8988T (cell line): ENCODE measurements at regions not wholly inside any gene's neighbourhood (a gene's known extent, or its start where the extent isn't known, plus 50 kb on each side); places are given as distances from the start of the nearest gene placed in this dataset.
"Not testable (repeated sequence)": the region's sequence is repeated elsewhere in the genome, so short reads cannot be mapped to it uniquely, and the experiment has no call there.

Experiments
- DNase-seq: peaks from one replicate; pipeline ENCODE4 v3.0.0; 2011

DNA sequence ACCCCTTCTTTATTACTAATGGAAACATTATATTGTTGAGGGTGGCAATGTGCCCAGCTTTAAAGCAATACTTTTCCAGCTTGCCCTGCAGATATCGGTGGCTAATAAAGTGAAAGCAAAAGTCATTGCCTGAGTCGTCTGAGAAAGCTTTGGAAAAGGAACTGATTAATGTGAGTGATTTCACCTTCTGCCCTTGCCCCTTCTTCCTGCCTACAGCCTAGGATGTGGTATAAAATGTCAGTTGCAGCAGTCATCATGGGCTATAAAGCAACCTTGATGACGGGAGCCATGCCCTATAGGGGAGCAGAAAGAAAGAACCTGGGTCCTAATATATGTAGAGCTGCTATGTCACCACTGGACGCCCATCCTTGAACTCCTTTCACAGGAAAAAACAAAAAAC lies 132.4 kb upstream of the USP9X start:
- no peak for DNase-seq

- no peak for DNase-seq
Observed at GRCh38 chrX:40953369-40953768, 131.9 kb upstream of the USP9X start.

DNA sequence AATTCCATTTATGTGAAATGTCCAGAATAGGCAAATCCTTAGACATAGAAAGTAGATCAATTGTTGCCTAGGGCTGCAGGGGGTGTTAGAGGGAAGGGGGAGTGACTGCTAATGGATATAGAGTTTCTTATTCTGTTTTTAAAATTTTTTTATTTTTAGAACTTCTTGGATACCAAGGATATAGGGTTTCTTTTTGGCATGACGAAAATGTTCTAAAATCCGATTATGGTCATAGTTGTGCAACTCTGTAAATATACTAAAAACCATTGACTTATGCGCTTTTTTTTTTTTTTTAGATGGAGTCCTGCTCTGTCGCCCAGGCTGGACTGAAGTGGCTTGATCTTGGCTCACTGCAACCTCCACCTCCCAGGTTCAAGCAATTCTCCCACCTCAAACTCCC lies 125.2 kb upstream of the USP9X start:
- DNase-seq = no peak

GRCh38 chrX:40962793-40963407 lies 122.3 kb upstream of the USP9X start:
- DNase-seq = no peak

GRCh38 chrX:40964008-40964407 lies 121.2 kb upstream of the USP9X start:
- no peak for DNase-seq

DNA sequence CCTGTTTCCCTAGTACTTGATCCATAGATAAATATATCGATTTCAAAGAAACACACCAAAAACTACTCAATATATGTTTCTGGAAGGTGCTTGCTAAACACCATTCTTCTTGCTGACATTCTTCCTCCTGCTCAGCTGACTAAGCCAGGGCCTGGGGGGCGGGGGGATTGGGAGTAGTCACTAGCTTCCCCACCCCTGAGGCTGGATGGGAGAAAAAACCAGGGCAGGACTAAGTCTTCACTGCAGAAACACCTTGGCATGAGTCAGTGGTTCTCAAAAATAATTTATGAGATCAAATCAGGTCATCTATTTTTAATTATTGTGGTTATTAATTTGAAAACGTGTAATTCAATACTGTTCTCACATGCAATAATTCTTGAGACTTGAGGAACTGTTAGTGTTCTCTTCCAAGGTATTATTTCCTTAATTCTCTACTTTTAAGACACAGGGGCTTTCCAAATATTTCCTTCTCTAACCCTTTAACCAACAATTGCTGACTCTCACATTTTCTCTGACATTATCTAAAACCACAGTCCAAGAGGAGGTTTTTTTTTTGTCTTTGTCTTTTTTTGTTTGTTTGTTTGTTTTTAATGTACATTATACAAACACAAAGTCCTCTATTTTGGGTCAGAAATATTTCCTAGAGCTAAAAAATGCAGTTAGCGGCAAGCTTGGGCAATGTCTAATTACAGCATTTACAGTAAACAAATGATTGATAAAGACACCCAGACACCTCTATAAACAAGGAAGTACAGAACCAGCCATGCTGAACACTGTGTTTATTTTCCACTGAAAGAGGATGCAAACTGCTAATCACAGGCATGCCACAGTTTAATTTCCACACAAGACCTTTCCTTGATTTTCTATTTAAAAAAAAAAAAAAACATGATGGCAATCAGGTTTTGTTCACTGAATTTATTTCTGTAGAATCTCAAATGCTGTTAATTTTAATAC lies 120.3 kb upstream of the USP9X start:
- DNase-seq = no peak

GRCh38 chrX:40966213-40966820 lies 118.9 kb upstream of the USP9X start:
- DNase-seq = no peak

DNA sequence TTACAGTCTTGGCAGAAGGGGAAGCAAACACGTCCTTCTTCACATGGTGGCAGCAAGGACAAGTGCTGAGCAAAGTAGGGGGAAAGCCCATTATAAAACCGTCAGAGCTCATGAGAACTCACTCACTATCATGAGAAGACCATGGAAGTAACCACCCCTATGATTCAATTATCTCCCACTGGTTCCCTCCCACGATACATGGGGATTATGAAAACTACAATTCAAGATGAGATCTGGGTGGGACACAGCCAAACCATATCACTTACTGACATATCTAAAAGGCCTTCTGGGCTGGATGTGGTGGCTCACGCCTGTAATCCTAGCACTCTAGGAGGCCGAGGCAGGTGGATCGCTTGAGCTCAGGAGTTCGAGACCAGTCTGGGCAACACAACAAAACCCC lies 117.1 kb upstream of the USP9X start:
- DNase-seq = no peak

DNA sequence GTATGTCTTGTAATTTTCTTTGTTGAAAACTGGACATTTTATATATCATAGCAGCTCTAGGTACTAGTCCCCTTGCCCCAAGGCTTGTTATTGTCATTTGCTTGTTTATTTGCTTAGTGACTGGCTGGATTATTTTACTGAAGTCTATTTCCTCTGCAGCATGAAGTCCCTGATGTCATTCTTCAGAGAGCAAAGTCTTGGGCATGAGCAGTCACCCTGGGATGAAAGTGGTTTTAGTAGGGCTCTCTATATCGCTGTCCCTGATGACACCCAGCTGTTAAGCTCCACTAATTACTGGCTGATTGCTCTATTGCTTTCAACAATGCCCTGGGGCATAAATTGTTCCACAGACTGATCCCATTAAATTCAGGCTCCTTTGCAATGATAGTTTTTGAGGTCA lies 113.5 kb upstream of the USP9X start:
- no peak for DNase-seq

DNA sequence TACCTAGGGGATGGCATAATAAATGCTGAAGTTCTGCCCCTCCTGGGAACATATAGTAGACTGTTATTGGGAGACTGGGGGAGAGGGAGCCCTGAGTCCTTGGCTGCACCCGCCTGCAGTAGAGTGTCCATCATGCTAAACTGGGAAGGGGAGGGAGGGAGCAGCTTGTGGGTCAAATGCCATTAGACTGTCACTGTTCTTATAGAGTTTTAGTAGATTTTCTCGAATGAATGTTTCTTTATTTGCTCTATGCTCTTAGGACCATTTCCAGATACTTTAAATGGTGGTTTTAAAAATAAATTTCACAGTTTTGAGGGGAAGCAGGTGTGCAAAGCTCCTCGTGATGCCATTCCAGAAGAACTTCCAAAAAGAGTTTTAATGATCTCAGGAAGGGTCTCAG lies 111.6 kb upstream of the USP9X start:
- DNase-seq = no peak

- DNase-seq = no peak
Observed at GRCh38 chrX:40975951-40976350, 109.3 kb upstream of the USP9X start.

- no peak for DNase-seq
Observed at GRCh38 chrX:40976981-40977380, 108.3 kb upstream of the USP9X start.

DNA sequence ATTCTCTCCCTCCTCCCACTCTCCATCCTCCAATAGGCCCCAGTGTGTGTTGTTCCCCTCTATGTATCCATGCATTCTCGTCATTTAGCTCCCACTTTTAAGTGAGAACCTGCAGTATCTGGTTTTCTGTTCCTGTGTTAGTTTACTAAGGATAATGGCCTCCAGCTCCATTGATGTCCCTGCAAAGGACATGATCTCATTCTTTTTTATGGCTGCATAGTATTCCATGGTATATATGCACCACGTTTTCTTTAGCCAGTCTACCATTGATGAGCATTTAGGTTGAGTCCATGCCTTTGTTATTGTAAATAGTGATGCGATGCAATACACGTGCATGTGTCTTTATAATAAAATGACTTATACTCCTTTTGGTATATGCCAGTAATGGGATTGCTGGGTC lies 100.3 kb upstream of the USP9X start:
- no peak for DNase-seq

GRCh38 chrX:40987413-40987812 lies 97.8 kb upstream of the USP9X start:
- DNase-seq = no peak

DNA sequence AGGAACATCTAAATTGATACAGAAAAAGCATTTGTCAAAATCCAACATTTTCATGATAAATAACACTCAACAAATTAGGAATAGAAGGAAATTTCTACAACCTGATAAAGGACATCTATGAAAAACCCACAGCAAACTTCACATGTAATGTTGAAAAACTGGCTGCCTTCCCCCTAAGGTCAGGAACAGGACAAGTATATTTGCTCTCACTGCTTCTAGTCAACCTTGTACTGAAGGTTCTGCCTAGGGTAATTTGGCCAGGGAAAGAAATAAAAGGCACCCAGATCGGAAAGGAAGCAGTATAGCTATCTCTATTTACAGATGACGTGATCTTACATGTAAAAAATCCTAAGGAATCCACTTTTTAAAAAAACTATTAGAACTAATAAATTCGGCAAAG lies 97.1 kb upstream of the USP9X start:
- DNase-seq = no peak

- not testable (repeated sequence) for DNase-seq
Observed at GRCh38 chrX:40993395-40993794, 91.8 kb upstream of the USP9X start.

GRCh38 chrX:40996886-40997530 lies 88.2 kb upstream of the USP9X start:
- DNase-seq = no peak

DNA sequence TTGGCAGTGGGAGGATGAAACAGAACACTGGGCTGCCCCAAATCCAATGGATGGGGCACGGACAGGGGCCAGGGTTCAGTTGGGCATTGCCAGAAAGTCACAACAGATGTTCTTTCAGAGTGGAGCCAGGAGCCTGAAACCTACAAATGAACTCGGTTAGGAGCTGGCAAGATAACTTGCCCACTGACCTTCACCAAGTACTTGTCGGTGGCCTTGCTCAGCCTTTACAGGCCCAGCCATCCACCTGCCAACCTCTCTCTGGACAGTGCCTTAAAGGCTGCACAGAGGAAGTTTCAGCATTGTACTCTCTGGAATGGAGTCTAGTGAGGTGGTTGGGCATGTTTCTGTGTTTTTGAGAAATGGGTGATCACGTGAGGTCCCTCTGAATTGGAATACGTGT lies 87.1 kb upstream of the USP9X start:
- no peak for DNase-seq

DNA sequence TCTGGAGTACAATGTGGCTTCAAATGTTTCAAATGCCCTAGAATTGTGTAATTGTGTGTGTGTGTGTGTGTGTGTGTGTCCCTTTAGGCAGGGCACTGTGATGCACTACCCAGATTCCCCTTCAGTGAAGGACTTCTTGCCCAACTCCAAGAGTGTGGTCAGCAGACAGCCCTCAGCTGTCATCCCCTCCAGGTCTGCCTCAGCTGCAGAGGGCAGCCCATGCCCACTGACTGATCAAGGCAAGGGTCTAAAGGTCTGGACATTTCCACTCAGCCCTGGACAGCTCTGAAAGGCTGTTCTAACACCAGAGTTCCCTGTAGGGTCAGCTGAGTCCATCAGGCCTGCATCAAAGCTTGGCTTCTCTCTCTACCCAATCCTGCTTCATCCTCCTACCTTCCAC lies 83.9 kb upstream of the USP9X start:
- no peak for DNase-seq

DNA sequence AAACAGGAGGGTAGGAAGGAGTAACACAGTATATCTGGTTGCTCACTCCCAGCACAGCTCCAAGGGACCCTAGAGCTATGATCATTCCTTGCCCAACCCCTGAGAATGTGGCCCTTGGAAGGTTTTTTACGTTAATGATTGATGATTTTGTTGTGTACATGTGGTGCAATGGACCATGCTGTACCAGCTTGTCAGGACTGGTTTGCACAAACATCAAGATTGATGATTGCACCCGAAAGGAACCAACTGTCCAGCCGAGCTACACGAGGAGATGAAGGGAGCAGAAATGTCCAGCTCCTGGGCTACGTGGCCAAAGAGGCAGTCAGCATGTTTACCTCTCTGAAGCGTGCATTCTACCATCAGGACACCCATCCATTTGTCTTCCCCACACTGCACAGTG lies 83.2 kb upstream of the USP9X start:
- no peak for DNase-seq

GRCh38 chrX:41003506-41004270 lies 81.6 kb upstream of the USP9X start:
- DNase-seq = no peak

DNA sequence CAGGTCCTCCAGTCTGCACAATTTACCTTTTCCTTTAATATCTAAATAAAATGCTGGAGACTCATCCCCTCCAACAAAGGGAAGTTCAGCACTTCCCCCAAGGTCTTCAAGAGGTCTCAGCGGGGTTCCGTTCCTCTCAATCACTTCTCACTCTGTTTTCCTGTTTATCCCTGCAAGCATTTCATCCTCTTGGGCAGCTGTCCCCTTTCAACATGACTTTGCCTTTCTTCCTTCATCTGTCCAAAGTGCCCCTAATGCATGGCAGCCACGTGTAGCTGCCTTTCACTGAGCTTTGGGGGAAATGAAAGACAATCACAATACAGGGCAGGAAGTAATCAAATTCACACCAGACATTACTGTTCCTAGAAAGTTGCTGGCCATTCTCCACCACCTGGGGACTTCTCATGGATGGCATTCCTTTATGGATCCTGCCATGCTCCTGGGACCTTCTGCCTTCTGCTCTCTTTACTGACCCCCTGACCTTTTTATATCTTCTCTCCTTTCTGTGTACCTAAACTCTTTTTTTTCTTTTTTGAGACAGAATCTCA lies 79.7 kb upstream of the USP9X start:
- no peak for DNase-seq
